Calu3 (cell line): ENCODE measurements at regions not wholly inside any gene's neighbourhood (a gene's known extent, or its start where the extent isn't known, plus 50 kb on each side); places are given as distances from the start of the nearest gene placed in this dataset.

ENCODE experiments used
- BruUV-seq: library from RNA; stranded (reverse); fragments of 400-500 nt; replicated peaks from 2 replicates; lab custom pipeline; 2021; lab: Mats Ljungman, UMichigan
- CTCF ChIA-PET: fragments of 300-600 bp; sonication (Branson Sonifier 250); formaldehyde crosslinking; loops from one replicate; lab custom pipeline; 2022; ENCODE audit warnings: antibody characterized with exemption; lab: Charles Lee
- DNase-seq: peaks from one replicate; pipeline ENCODE4 v3.0.0; 2022
- H3K27ac Mint-ChIP-seq: one replicate; pipeline ENCODE4 v1.8.0; 2022; ENCODE audit warnings: mixed read lengths; ENCODE audit not compliant: unreplicated experiment
- H3K27me3 Mint-ChIP-seq: one replicate; pipeline ENCODE4 v1.8.0; 2022; ENCODE audit warnings: mixed read lengths; ENCODE audit not compliant: unreplicated experiment
- H3K36me3 Mint-ChIP-seq: one replicate; pipeline ENCODE4 v1.8.0; 2022; ENCODE audit warnings: mild to moderate bottlenecking, moderate library complexity, mixed read lengths; ENCODE audit not compliant: insufficient read depth, unreplicated experiment
- H3K4me1 Mint-ChIP-seq: one replicate; pipeline ENCODE4 v1.8.0; 2022; ENCODE audit warnings: mild to moderate bottlenecking, low read depth, mixed read lengths; ENCODE audit not compliant: unreplicated experiment
- H3K4me3 Mint-ChIP-seq: one replicate; pipeline ENCODE4 v1.8.0; 2022; ENCODE audit warnings: mild to moderate bottlenecking, low read depth, moderate library complexity, mixed read lengths; ENCODE audit not compliant: unreplicated experiment
- H3K9me3 Mint-ChIP-seq: one replicate; pipeline ENCODE4 v1.8.0; 2022; ENCODE audit warnings: low read depth, mixed read lengths; ENCODE audit not compliant: unreplicated experiment
- intact Hi-C: fragments of 100-400 bp; cut with micrococcal nuclease; formaldehyde crosslinking; loops from one replicate; pipeline ENCODE4 v1.10.0; 2022; ENCODE audit not compliant: unreplicated experiment
- TF ChIP-seq, protein P1 (sequence below): fragments of 200-600 bp; IDR thresholded peaks from one replicate; pipeline ENCODE4 v1.8.0; 2022; ENCODE audit warnings: antibody characterized with exemption; ENCODE audit not compliant: unreplicated experiment

DNA sequence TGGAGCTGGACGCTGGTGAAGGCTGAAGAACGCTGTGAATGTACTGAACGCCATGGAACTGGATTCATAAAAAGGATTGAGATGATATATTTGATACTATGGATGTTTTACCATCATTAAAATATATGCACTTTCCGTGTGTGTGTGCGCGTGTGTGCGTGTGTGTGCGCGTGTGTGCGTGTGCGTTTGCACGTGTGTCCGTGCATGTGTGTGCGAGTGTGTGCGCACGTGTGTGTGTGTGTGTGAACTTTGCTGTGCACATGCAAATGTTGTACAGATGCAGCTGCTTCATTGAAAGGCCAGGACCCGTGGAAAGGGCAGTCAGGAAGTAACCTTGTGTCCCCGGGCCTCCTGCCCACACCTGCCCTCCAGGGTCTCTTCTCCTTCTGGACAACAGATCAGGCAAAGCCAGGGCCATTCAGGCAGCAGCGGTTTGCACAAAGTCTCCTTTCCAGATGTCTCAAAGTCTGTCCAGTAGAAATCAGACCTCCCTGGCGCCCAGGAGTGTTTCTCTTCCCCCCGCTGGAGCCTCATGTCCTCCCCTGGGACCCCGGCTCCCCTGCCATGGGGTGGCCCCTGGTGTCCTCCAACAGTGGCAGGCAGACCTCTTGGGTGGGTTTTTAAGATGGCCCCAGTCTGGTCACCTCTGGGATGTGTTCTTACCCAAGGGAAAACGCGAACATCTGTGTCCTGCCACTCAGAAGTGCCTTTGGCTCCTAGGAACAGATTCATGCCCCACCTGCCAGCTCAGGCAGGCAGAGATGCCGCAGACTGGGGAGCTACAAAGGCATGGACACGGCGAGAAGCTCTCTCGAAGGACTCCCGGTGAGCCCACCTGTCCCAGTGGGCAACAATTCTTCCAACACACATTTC is 86.1 kb upstream of the GPC1 start:
- CTCF ChIA-PET, result no interaction called here
- Mint-ChIP-seq H3K27ac (no peak overlapping the region), H3K9me3 (peaks cover 2% of the 10 kb centered on the region), H3K4me1 (no peaks in the 10 kb centered on the region), H3K36me3 (no peaks in the 10 kb centered on the region), H3K4me3 (no peak overlapping the region), H3K27me3 (peaks cover 40% of the 10 kb centered on the region)
- no TSS peak for BruUV-seq
- intact Hi-C loops, result no loop called here
- DNase-seq, result no peak
- TF ChIP-seq, protein P1, sequence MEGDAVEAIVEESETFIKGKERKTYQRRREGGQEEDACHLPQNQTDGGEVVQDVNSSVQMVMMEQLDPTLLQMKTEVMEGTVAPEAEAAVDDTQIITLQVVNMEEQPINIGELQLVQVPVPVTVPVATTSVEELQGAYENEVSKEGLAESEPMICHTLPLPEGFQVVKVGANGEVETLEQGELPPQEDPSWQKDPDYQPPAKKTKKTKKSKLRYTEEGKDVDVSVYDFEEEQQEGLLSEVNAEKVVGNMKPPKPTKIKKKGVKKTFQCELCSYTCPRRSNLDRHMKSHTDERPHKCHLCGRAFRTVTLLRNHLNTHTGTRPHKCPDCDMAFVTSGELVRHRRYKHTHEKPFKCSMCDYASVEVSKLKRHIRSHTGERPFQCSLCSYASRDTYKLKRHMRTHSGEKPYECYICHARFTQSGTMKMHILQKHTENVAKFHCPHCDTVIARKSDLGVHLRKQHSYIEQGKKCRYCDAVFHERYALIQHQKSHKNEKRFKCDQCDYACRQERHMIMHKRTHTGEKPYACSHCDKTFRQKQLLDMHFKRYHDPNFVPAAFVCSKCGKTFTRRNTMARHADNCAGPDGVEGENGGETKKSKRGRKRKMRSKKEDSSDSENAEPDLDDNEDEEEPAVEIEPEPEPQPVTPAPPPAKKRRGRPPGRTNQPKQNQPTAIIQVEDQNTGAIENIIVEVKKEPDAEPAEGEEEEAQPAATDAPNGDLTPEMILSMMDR, result no peak

- no TSS peak for BruUV-seq
- DNase-seq, result no peak
- Mint-ChIP-seq H3K4me3 (no peak overlapping the region), H3K27ac (no peak overlapping the region), H3K27me3 (peaks cover 40% of the 10 kb centered on the region), H3K36me3 (no peaks in the 10 kb centered on the region), H3K4me1 (no peaks in the 10 kb centered on the region), H3K9me3 (no peaks in the 10 kb centered on the region)
- CTCF ChIA-PET, result no interaction called here
- TF ChIP-seq, protein P1, result no peak
- intact Hi-C loops, result no loop called here
Measured at GRCh38 chr2:240350006-240350355, 85.5 kb upstream of the GPC1 start.

DNA sequence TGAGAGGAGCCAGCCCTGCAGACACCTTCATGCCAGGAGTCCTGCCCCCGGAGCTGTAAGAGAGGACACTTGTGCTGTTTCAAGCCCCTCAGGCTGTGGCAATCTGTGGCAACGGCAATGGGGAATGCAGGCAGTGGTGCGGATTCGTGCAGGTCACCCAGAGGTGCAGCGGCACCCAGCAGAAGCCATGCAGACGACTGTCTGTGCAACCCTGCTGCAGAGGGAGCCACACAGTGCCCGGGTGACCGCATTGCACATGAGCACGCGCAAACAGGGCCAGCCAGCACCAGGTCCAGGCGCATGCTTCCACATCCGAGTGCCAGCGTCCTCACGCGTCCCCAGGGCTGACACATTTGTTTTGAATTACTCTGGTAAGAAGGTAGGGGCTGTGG is 84.8 kb upstream of the GPC1 start:
- H3K27ac Mint-ChIP-seq, result no peak overlapping the region
- H3K27me3 Mint-ChIP-seq, result peaks cover 44% of the 10 kb centered on the region
- TF ChIP-seq, protein P1, result no peak
- H3K4me3 Mint-ChIP-seq, result no peak overlapping the region
- H3K36me3 Mint-ChIP-seq, result no peaks in the 10 kb centered on the region
- CTCF ChIA-PET, result interaction anchor here (0.9 kb wide), 1 partner anchor 117 kb away, joined by 3 read pairs; no protein-coding TSS in a partner anchor
- no peaks in the 10 kb centered on the region for H3K9me3 Mint-ChIP-seq
- BruUV-seq, result no TSS peak
- H3K4me1 Mint-ChIP-seq, result peaks cover 3% of the 10 kb centered on the region
- intact Hi-C loops, result no loop called here
- no peak for DNase-seq

DNA sequence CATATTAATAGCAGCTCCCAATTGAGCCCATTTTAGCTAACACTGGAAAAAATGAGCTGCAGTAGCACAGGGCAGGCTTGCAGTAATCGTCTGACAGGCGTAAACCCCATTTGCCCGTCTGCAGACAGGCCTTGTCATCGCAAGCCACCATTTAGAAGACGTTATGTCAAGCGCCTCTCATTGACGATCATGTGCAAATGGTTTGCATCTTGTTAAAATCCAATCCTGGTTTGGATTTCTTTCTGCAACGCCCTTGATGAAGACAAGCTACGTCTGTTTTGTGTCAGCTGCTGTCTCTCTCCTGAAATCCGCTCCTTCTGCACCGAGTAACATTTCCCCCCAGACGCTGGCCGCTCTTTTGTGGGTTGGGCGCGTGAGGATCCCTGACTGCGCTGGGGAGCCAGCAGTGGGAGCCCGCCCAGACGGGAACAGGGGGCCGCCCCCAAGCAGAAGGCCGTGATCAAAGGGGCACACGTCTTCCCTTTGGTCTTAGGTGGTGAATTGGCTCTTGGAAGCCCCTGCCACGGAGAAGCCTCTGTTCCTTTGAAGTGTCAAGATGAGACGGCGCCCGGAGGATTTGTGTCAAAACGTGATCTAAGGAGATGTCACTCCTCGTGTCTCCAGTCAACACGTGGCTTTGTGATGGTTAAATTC is 84.2 kb upstream of the GPC1 start:
- Mint-ChIP-seq H3K36me3 (no peaks in the 10 kb centered on the region), H3K4me3 (no peak overlapping the region), H3K27me3 (peaks cover 49% of the 10 kb centered on the region), H3K9me3 (no peaks in the 10 kb centered on the region), H3K4me1 (peaks cover 9% of the 10 kb centered on the region), H3K27ac (no peak overlapping the region)
- TF ChIP-seq, protein P1, result no peak
- no peak for DNase-seq
- intact Hi-C loops, result no loop called here
- BruUV-seq, result no TSS peak
- CTCF ChIA-PET, result interaction anchor here (0.9 kb wide), 1 partner anchor 118 kb away, joined by 3 read pairs; no protein-coding TSS in a partner anchor
